KMS-11 (cell line): ENCODE measurements at regions not wholly inside any gene's neighbourhood (a gene's known extent, or its start where the extent isn't known, plus 50 kb on each side); places are given as distances from the start of the nearest gene placed in this dataset.

Experiments used
- H2AFZ ChIP-seq: fragments of 200-600 bp; sonication (generic); 2 replicates; pipeline ENCODE4 v1.6.1; 2016; ENCODE audit warnings: antibody characterized with exemption, mixed run types, low read depth
- H3K27ac ChIP-seq: fragments of 200-600 bp; sonication (generic); 2 replicates; pipeline ENCODE4 v1.6.1; 2016; ENCODE audit warnings: mild to moderate bottlenecking, mixed run types
- H3K27me3 ChIP-seq: fragments of 200-600 bp; sonication (generic); 2 replicates; pipeline ENCODE4 v1.6.1; 2017; ENCODE audit warnings: mild to moderate bottlenecking, low read depth, mixed run types, moderate library complexity; ENCODE audit not compliant: insufficient read depth
- H3K36me3 ChIP-seq: fragments of 200-600 bp; sonication (generic); 2 replicates; pipeline ENCODE4 v1.6.1; 2017; ENCODE audit warnings: mild to moderate bottlenecking, mixed run types; ENCODE audit not compliant: insufficient read depth
- H3K4me1 ChIP-seq: fragments of 200-600 bp; sonication (generic); 2 replicates; pipeline ENCODE4 v1.6.1; 2016; ENCODE audit warnings: mild to moderate bottlenecking, low read depth, mixed run types; ENCODE audit not compliant: poor library complexity, severe bottlenecking
- H3K4me2 ChIP-seq: fragments of 200-600 bp; sonication (generic); 2 replicates; pipeline ENCODE4 v1.7.0; 2016; ENCODE audit warnings: mild to moderate bottlenecking, mixed run types
- H3K4me3 ChIP-seq: fragments of 200-600 bp; sonication (generic); IDR thresholded peaks from 2 replicates; pipeline ENCODE4 v1.6.1; 2017; ENCODE audit warnings: low read depth, low read length, mixed read lengths; ENCODE audit not compliant: insufficient read depth
- H3K79me2 ChIP-seq: fragments of 200-600 bp; sonication (generic); 2 replicates; pipeline ENCODE4 v1.6.1; 2016; ENCODE audit warnings: low read depth, mixed run types; ENCODE audit not compliant: insufficient read depth
- H3K9ac ChIP-seq: fragments of 200-600 bp; sonication (generic); 2 replicates; pipeline ENCODE4 v1.6.1; 2016; ENCODE audit warnings: mild to moderate bottlenecking, mixed run types
- H4K20me1 ChIP-seq: fragments of 200-600 bp; sonication (generic); 2 replicates; pipeline ENCODE4 v1.6.1; 2016; ENCODE audit warnings: mild to moderate bottlenecking, mixed run types; ENCODE audit not compliant: insufficient read depth
- TF ChIP-seq, protein P1 (sequence below): fragments of 200-600 bp; sonication (generic); conservative IDR thresholded peaks from 2 replicates; pipeline ENCODE4 v1.6.1; 2017; ENCODE audit warnings: low read depth, mild to moderate bottlenecking, antibody characterized with exemption, low read length, moderate library complexity, mixed read lengths

DNA sequence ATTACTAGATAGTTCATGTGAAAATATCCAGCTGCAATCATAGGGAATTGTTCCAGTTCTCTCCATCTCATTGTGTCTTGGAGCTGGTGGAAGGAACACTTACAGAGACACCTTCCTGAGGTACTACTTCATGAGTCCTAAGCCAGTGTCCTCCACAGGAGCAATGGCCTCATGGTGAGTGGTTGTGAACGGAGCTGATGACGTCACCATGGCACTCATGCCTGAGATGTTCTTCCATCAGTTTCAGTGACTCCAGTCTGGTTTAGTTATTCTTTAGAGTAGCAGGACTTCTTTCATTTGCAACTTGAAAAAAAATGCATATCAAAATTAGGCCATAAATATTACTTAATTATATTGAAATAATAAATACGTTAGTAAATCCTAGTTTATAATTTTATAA is 418.6 kb downstream of the ZNF521 start:
- Histone ChIP-seq H3K79me2 (no peaks in the 10 kb centered on the region), H3K36me3 (no peaks in the 10 kb centered on the region), H3K4me2 (no peak overlapping the region), H3K27me3 (no peaks in the 10 kb centered on the region), H3K27ac (no peak overlapping the region), H3K4me3 (no peak overlapping the region), H3K4me1 (no peaks in the 10 kb centered on the region), H2AFZ (no peak overlapping the region), H4K20me1 (no peaks in the 10 kb centered on the region), H3K9ac (no peak overlapping the region)
- TF ChIP-seq, protein P1, sequence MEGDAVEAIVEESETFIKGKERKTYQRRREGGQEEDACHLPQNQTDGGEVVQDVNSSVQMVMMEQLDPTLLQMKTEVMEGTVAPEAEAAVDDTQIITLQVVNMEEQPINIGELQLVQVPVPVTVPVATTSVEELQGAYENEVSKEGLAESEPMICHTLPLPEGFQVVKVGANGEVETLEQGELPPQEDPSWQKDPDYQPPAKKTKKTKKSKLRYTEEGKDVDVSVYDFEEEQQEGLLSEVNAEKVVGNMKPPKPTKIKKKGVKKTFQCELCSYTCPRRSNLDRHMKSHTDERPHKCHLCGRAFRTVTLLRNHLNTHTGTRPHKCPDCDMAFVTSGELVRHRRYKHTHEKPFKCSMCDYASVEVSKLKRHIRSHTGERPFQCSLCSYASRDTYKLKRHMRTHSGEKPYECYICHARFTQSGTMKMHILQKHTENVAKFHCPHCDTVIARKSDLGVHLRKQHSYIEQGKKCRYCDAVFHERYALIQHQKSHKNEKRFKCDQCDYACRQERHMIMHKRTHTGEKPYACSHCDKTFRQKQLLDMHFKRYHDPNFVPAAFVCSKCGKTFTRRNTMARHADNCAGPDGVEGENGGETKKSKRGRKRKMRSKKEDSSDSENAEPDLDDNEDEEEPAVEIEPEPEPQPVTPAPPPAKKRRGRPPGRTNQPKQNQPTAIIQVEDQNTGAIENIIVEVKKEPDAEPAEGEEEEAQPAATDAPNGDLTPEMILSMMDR = no peak

DNA sequence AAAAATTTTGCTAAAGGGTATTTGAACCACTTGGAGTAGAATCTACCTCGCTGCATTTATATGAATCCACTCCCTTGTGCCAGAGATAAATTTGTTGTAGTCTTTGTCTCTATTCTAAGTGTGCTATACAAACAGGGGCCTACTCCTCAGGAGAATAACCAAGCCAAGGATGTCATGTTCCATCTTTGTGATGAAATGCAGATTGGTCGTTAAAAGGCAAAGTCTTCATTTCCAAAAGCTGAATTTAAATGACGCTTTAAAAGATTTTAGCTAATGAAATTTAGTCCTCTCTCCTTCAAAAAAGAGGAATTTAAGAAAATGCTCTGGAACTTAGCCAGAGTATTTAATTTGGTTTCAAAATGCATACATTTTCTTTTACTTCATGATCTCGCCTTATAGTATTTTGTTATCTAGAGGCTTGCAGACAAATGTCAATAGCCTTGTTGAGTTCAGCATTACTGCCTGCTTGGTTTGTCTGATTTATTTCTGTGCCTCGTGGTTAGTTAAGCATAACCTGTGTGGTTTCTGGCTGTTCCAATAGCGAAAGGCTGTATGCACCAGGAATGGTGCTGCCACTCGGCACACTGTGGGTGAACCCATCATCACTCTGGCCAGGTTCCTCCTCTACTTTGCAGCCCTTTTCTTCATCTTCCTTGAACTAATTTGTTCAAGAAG is 417.6 kb downstream of the ZNF521 start:
- H3K9ac ChIP-seq = no peak overlapping the region

DNA sequence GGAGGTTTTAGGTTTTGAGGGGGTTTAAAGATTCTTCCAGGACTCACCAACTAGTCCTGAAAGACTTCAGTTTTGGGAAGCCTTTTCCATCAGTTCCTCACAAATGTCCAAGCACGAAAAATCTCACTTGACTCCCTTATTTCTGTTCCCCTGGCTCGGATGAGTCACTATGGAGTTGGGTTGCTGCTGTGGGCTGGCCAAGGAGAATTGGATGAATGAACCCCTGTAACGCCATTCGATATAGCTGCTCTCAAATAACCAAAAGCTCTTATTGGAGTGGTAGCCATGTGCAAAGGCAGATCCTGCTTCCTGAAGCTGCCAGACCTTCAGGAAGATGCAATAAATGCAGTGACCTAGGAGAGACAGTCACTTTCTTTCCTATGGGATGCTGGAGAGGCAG is 417.0 kb downstream of the ZNF521 start:
- Histone ChIP-seq H3K36me3 (no peaks in the 10 kb centered on the region), H3K79me2 (no peaks in the 10 kb centered on the region), H3K27ac (no peak overlapping the region), H2AFZ (no peak overlapping the region), H3K4me2 (no peak overlapping the region), H4K20me1 (no peaks in the 10 kb centered on the region), H3K4me3 (no peak overlapping the region), H3K27me3 (no peaks in the 10 kb centered on the region), H3K4me1 (no peaks in the 10 kb centered on the region), H3K9ac (no peak overlapping the region)
- TF ChIP-seq, protein P1 = no peak

More for the DNA sequence above, 417.6 kb downstream of the ZNF521 start:
- TF ChIP-seq, protein P1 = no peak
- no peaks in the 10 kb centered on the region for H3K4me1 ChIP-seq
- H3K27me3 ChIP-seq = no peaks in the 10 kb centered on the region
- H3K27ac ChIP-seq = no peak overlapping the region
- no peaks in the 10 kb centered on the region for H4K20me1 ChIP-seq
- no peak overlapping the region for H3K4me3 ChIP-seq
- H3K4me2 ChIP-seq = no peak overlapping the region
- H3K36me3 ChIP-seq = no peaks in the 10 kb centered on the region
- no peaks in the 10 kb centered on the region for H3K79me2 ChIP-seq
- no peak overlapping the region for H2AFZ ChIP-seq

GRCh38 chr18:24935896-24936295 is 416.1 kb downstream of the ZNF521 start:
- Histone ChIP-seq H3K36me3 (no peaks in the 10 kb centered on the region), H4K20me1 (no peaks in the 10 kb centered on the region), H3K27me3 (no peaks in the 10 kb centered on the region), H2AFZ (no peak overlapping the region), H3K4me1 (no peaks in the 10 kb centered on the region), H3K27ac (no peak overlapping the region), H3K4me2 (no peak overlapping the region), H3K79me2 (no peaks in the 10 kb centered on the region), H3K4me3 (no peak overlapping the region), H3K9ac (no peak overlapping the region)
- TF ChIP-seq, protein P1 = no peak
